Vagina (tissue), 2 donors: ENCODE measurements at regions not wholly inside any gene's neighbourhood (a gene's known extent, or its start where the extent isn't known, plus 50 kb on each side); places are given as distances from the start of the nearest gene placed in this dataset.

Experiments
- DNase-seq, 2 donors: peaks; one replicate each; pipeline ENCODE4 v3.0.0-alpha.2; 2017; ENCODE audit errors: extremely low spot score in 2 of 2
- H3K27ac ChIP-seq: fragments of 200-600 bp; sonication (generic); one replicate; pipeline ENCODE4 v1.5.1; 2019
- H3K27me3 ChIP-seq: fragments of 200-600 bp; sonication (generic); one replicate; pipeline ENCODE4 v1.5.1; 2019
- H3K36me3 ChIP-seq, 2 donors: fragments of 200-600 bp; sonication (generic); one replicate each; pipeline ENCODE4 v1.5.1; 2017 to 2019
- H3K4me1 ChIP-seq: fragments of 200-600 bp; sonication (generic); one replicate; pipeline ENCODE4 v1.5.1; 2019
- H3K4me3 ChIP-seq, 2 donors: fragments of 200-600 bp; sonication (generic); 1 replicate in 1 of 2; 2 replicates in 1 of 2; pipeline ENCODE4 v1.5.1; 2016 to 2019
- H3K9me3 ChIP-seq: fragments of 200-600 bp; sonication (generic); one replicate; pipeline ENCODE4 v1.5.1; 2019
- POLR2A ChIP-seq, 2 donors: fragments of 450-650 bp; IDR thresholded peaks; one replicate each; pipeline ENCODE4 v1.6.1; 2017; ENCODE audit warnings: antibody characterized with exemption in 2 of 2, mild to moderate bottlenecking in 2 of 2, moderate library complexity in 2 of 2
- POLR2AphosphoS5 ChIP-seq, 2 donors: sonication (generic); formaldehyde crosslinking; IDR thresholded peaks; one replicate each; pipeline ENCODE4 v1.9.0; 2017; ENCODE audit warnings: antibody characterized with exemption in 2 of 2, mild to moderate bottlenecking in 2 of 2, low read depth in 1 of 2; ENCODE audit not compliant: insufficient read depth in 1 of 2
- intact Hi-C: fragments of 100-400 bp; cut with DNase I; formaldehyde crosslinking; loops from one replicate; pipeline ENCODE4 v1.15.1; 2023
- TF ChIP-seq, protein P1 (sequence below), 3 experiments: fragments of 450-650 bp in 2 of 3; fragments of 200-600 bp in 1 of 3; sonication (generic) in 1 of 3; IDR thresholded peaks; one replicate each; pipeline ENCODE4 v1.5.1; 2017 to 2019; ENCODE audit warnings: antibody characterized with exemption in 3 of 3, mild to moderate bottlenecking in 2 of 3, moderate library complexity in 2 of 3

DNA sequence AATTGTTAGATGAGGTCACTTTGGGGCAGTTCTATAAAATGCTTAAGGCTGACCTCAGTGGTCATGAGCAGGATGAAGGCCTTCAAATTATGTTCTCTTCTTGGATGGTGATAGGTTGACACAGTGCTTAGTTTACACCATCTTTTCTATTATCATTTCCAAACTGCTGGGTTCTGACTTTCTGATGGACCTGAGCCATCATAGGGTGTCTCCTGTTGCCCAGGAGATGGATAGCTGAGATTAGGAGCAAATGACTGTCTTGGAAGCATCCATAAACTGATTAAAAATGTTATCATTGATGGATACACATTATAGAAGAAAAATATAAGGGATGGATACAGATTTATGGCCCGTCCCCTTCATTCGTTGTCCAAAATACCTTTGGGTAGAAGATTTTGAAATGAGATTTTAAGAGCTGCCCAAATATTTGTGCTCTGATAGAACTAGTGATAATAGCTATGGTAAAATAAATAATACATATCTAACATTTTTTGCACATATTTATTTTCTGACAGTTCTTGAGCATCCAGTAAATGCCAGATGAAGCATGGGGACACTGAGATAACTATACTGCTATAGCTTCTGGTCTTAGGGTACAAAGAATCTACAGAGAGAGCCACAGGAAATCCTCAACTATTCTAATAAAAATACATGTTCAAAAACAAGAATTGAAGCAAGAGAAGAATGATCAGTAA is 839.4 kb upstream of the LCORL start:
- TF ChIP-seq, protein P1, sequence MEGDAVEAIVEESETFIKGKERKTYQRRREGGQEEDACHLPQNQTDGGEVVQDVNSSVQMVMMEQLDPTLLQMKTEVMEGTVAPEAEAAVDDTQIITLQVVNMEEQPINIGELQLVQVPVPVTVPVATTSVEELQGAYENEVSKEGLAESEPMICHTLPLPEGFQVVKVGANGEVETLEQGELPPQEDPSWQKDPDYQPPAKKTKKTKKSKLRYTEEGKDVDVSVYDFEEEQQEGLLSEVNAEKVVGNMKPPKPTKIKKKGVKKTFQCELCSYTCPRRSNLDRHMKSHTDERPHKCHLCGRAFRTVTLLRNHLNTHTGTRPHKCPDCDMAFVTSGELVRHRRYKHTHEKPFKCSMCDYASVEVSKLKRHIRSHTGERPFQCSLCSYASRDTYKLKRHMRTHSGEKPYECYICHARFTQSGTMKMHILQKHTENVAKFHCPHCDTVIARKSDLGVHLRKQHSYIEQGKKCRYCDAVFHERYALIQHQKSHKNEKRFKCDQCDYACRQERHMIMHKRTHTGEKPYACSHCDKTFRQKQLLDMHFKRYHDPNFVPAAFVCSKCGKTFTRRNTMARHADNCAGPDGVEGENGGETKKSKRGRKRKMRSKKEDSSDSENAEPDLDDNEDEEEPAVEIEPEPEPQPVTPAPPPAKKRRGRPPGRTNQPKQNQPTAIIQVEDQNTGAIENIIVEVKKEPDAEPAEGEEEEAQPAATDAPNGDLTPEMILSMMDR (IDR thresholded peaks at IDR 0.05) = no peak
- TF ChIP-seq POLR2A (IDR thresholded peaks at IDR 0.05) (no peak), POLR2AphosphoS5 (IDR thresholded peaks at IDR 0.05; ENCODE audit: insufficient read depth in 1 of 2, low read depth in 1 of 2) (no peak)
- Histone ChIP-seq H3K4me1 (no peaks in the 10 kb centered on the region), H3K27ac (no peak overlapping the region), H3K27me3 (no peaks in the 10 kb centered on the region), H3K4me3 (no peak overlapping the region), H3K36me3 (no peaks in the 10 kb centered on the region), H3K9me3 (no peaks in the 10 kb centered on the region)
- DNase-seq = no peak
- intact Hi-C loops = no loop called here

- TF ChIP-seq POLR2A (IDR thresholded peaks at IDR 0.05) = no peak
- TF ChIP-seq, protein P1 (IDR thresholded peaks at IDR 0.05) = no peak
- TF ChIP-seq POLR2AphosphoS5 (IDR thresholded peaks at IDR 0.05; ENCODE audit: insufficient read depth in 1 of 2, low read depth in 1 of 2) = no peak
- Histone ChIP-seq H3K9me3 (no peaks in the 10 kb centered on the region), H3K27ac (no peak overlapping the region), H3K4me1 (no peaks in the 10 kb centered on the region), H3K36me3 (no peaks in the 10 kb centered on the region), H3K4me3 (no peak overlapping the region), H3K27me3 (no peaks in the 10 kb centered on the region)
- no peak for DNase-seq
- intact Hi-C loops = no loop called here
Measured at GRCh38 chr4:18859468-18859867, 837.9 kb upstream of the LCORL start.

- H3K27ac ChIP-seq = no peak overlapping the region
- intact Hi-C loops = no loop called here
- H3K9me3 ChIP-seq = no peaks in the 10 kb centered on the region
- no peaks in the 10 kb centered on the region for H3K27me3 ChIP-seq
- no peaks in the 10 kb centered on the region for H3K4me1 ChIP-seq
- H3K36me3 ChIP-seq = no peaks in the 10 kb centered on the region
- H3K4me3 ChIP-seq = no peak overlapping the region
- no peak for DNase-seq
- TF ChIP-seq POLR2A (IDR thresholded peaks at IDR 0.05) (no peak), POLR2AphosphoS5 (IDR thresholded peaks at IDR 0.05; ENCODE audit: insufficient read depth in 1 of 2, low read depth in 1 of 2) (no peak)
- TF ChIP-seq, protein P1 (IDR thresholded peaks at IDR 0.05) = no peak
Measured at GRCh38 chr4:18858229-18858922, 836.8 kb upstream of the LCORL start.

GRCh38 chr4:18850867-18851266 is 829.3 kb upstream of the LCORL start:
- TF ChIP-seq POLR2AphosphoS5 (IDR thresholded peaks at IDR 0.05; ENCODE audit: insufficient read depth in 1 of 2, low read depth in 1 of 2) (no peak), POLR2A (IDR thresholded peaks at IDR 0.05) (no peak)
- TF ChIP-seq, protein P1 (IDR thresholded peaks at IDR 0.05) = no peak
- H3K27me3 ChIP-seq = no peaks in the 10 kb centered on the region
- H3K36me3 ChIP-seq = no peaks in the 10 kb centered on the region
- no peak for DNase-seq
- H3K9me3 ChIP-seq = no peaks in the 10 kb centered on the region
- intact Hi-C loops = no loop called here
- no peaks in the 10 kb centered on the region for H3K4me1 ChIP-seq
- no peak overlapping the region for H3K27ac ChIP-seq
- H3K4me3 ChIP-seq = no peak overlapping the region
